Kidney tubule cell (primary cell): ENCODE measurements at regions not wholly inside any gene's neighbourhood (a gene's known extent, or its start where the extent isn't known, plus 50 kb on each side); places are given as distances from the start of the nearest gene placed in this dataset.

Experiments
- DNase-seq: peaks from one replicate; pipeline ENCODE4 v3.0.0-alpha.2; 2018; ENCODE audit warnings: low spot score

DNA sequence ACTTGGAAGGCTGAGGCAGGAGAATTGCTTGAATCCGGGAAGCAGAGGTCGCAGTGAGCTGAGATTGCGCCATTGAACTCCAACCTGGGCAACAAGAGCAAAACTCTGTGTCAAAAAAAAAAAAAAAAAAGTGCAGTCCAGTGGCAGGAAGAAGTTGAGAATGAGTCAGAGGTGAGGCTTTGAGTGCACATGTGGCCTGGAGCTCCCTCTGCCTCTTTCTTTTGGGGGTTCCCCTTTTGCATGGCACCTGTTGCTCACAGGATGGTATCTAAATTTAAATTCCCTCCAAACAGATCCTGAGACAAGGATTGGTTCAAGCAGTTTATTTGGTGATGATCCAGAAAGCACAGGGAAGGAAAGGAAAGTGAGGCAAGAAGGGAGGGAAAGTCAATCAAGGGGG lies 151.4 kb upstream of the STX18 start:
- DNase-seq: peak; percentile 55

DNA sequence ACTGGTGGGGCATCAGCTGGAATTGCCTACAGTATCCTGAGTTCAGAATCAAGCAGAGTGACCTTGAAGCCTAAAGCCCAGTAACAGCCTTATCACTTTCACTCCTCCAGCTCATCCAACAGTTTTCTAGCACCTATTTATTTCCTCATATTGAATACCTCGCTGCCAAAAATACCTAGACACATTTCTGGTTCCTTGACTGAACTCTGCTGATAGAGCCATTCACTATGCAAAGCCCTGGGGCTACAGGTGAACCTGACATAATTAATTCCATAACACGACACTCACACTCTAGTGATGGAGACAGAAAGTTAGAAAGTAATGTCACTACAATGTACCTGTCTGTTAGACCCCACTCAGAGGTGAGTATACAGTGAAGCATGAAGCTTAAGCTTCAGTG lies 149.0 kb upstream of the STX18 start:
- no peak for DNase-seq

DNA sequence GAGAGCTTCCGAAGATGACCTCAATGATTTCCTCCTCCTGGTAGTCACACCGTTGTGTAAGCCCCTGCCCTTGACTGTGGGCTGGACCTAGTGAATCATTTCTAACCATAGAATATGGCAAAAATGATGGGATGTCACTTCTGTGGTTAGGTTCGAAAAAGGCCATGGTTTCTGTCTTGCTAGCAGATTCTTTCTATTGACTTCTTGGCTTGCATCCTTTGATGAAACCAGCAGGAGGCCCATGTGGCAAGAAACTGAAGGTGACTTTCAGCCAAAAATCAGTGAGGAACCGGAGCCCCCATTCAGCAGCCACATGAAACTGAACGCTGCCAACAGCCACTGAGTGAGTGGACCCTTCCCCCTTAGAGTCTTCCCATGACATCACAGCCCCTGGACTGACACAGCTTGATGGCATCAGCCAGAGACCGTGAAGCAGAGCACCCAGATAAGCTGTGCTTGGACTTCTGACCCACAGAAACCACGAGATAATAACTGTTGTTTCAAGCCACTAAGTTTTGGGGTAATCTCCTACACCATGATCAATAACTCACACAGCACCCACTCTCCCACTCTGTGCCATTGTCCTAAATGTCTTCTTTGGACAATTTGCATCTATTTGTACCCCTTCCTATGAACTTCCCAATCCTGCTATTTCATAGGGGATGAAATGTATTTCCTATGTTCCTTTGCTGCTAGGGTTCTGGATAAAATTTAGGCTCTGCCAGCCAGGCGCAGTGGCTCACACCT lies 148.0 kb upstream of the STX18 start:
- DNase-seq: no peak

DNA sequence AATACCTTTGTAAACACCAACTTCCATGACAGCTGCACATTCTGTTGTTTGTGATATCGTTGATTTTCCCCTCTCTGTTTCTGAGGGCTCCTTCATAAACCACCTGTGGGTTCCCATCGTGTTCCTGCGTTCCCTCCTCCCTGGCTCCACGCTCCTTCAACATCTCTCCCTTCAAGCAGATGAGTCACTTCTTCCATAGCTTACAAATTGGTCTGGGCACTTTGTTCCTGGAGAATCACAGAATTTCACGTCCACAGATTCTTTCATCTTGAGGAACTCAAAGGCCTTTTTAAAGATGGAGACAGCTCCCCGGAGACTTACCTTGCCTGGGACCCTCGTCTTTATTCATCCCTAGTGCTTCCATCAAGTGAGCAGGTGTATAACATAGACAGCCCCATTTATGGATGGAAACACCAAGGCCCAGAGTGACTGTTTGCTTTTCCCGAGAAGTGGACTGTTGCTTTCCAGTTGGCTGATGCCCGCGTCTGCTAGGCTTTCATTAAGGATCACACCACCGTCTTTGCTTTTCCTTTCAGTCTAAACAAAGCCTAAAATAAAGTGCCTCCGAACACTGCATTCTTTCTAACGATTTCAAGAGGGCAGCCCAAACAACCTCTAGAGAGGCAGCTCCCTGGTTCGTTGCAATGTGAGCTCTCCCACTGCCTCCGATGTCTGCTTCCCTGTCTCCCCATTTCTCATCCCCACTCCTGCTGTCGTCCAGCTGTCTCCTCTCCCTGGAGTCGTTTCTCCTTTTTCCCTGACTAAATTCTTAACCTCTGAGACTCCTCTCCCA lies 146.3 kb upstream of the STX18 start:
- DNase-seq: no peak

DNA sequence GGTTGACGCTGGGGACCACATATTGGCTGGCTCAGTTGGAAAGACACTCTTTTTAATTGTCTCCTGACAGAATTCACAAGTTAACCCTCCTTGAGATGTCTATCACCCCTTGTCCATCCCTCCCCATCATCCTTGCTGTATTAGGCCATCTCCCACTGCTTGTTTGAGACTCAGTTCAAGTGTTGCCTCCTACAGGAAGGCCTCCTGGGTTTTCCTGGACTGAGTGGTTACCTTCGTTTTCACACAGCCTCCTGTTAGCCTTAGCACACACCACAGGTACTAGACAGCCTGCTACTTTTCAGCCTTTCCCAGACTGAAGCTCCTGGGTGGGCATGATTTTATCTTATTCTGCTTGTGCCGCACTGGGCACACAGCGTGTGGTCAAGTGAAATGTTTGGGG lies 145.3 kb upstream of the STX18 start:
- DNase-seq: no peak

DNA sequence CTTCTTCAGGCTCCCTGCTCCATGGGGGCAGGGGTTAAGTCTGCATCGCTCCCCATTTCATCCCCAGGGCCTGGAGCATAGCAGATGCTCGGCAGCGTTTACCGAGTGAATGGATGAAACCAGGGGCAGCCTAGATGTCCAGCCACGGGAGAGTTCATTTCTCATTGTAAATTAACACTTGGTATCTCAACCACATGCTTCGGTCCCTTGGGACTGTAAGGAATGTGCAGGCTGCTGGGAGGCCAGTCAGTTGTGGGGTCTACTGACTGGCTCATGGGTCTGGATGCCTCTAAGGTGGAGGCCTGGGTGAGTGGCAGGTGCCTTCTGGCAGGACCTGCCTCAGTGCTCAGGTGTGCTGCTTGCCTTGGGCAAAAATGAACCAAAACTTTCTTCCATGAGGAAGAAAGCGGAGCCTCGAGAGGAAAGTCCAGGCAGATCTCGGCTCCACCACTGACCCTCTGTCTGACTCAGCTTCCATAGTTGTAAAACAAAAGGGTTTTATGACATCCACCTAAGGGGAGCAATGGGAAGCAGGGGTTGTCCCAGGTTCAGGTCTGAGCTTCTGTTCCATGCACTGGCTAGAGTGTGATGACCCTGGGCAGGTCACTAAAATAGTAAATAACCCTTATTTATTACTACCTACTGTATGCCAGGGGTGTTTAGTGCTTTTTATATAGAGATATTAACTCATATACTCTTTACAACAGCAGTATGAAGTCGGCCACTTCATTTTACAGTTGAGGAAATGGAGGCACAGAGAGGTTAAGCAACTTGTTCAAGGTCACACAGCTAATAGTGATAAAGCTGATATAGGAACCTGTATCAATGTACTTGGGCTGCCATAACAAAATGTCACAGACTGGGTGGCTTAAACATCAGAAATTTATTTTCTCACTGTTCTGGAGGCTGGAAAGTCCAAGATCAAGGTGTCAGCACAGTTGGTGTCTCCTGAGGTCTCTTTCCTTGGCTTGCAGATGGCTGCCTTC lies 144.3 kb upstream of the STX18 start:
- no peak for DNase-seq

DNA sequence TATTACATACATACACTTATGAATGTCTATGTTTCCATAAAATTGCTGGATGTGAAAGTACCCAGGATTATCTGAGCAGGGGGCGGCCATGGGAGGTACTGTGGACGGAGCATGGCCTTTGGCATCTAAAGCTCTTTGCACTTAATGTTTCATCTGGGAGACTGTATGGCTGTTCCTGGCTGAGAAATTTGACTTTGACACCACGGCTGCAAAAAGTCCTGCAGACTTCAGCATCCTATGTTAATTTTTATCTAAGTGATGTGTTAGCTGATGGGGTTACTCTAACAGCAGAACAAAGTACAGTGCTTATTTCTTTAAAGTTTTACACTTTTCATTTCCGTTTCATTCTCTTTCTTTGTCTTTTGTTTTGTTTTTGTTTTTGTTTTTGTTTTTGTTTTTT lies 139.8 kb upstream of the STX18 start:
- no peak for DNase-seq

DNA sequence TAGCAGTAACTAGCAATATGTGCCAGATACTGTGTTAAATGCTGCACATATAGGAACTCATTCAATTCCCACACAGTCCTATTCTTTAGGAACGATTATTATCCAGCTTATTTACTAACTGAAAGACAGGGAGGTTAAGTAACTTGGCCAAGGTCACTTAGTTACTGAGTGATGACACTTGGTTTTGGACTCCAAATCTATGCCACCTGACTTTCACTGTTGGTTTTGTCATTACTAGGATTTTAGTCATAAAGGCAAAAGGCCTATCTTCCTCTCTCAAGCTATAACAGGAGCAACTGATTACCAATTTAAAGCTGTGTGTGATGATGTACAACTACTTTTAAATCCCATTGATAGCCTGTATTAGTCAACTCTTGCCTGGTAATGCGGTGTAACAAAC lies 138.9 kb upstream of the STX18 start:
- peak; percentile 9 for DNase-seq

DNA sequence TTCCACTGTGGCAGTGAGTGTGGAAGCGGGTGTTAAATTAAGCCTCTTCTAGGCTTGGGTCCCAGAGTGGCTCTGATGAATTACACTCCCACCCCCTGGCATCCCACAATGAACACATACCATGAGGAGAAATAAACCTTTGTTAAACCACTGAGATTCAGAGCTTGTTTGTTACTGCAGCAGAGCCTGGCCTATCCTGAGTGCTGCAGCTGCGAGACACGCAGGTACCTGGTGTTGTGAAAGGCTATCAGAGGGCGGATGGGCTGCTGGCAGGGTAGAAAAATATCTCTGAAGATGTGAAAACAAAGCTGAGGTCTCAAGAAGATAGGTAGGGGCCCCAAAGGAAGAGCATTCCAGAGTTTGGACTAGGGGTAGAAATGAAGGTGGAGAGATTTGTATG lies 138.4 kb upstream of the STX18 start:
- no peak for DNase-seq

DNA sequence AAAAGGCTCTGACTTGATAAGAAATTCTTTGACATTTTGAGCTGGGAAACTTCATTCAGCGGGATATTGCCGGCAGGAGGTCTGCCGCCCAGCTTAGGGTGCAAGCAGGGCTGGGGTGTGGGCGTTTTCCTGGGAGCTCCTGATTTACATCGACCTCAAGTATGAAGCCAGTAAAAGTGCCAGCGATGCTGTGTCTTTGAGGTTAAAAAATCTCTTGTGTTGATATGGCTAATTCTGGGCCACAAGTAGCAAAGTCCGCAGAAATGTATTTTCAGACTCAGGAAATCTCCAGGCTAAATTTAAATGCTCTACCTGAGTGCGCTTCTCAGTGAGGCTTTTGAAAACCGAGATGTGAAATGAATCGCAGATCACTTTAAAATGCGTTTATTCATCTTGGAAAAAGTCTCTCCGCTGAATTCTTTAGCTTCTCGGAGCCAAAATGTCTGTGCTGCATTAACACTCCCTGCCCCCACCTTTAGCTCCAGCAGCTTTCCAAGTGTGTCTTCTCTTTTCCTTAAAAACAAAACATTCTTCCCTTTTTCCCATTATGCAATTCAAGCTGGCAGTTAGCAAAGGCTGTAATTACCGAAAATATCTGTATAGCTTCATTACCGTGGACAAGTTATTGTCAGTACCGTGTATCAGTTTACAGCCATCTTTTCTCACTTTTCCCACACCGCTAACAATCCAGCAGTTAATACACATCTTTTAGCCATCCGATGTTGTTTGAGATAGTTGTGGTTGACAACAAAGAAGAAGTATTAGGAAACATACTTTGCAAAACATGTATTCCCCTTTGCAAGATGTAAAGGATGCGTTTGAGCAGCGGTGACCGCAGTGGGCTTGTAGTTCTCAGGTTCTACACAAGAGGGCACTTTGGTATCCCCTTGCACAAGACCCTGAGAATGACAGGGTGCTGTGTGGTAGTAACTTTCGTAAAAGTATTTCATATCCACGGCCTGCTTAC lies 136.0 kb upstream of the STX18 start:
- peak; percentile 29 for DNase-seq

DNA sequence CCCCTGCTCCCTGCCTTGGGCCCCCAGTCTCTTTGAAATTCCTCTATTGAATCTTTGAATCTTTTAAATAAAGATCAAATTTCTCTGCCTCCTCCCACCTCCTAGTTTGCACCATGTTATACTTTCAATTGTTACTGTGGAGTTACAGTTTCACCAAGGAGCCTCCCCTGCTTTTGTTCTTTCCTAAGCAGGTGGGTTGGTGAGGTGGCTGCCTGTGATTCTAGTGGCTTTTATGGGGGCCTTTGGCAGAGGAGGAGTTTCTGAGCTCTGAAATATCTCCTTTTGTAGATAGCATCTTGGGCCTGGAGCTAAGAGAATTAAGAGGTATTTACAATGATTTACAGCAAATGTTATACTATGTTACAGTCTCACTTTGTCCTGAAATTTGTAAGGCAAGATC lies 133.8 kb upstream of the STX18 start:
- no peak for DNase-seq

- DNase-seq: no peak
Measured at GRCh38 chr4:4675051-4675581, 133.3 kb upstream of the STX18 start.

GRCh38 chr4:4673070-4673469 lies 131.2 kb upstream of the STX18 start:
- no peak for DNase-seq

- DNase-seq: no peak
Measured at GRCh38 chr4:4672402-4672801, 130.6 kb upstream of the STX18 start.

GRCh38 chr4:4671774-4672349 lies 130.0 kb upstream of the STX18 start:
- no peak for DNase-seq

- DNase-seq: no peak
Measured at GRCh38 chr4:4670869-4671268, 129.0 kb upstream of the STX18 start.

DNA sequence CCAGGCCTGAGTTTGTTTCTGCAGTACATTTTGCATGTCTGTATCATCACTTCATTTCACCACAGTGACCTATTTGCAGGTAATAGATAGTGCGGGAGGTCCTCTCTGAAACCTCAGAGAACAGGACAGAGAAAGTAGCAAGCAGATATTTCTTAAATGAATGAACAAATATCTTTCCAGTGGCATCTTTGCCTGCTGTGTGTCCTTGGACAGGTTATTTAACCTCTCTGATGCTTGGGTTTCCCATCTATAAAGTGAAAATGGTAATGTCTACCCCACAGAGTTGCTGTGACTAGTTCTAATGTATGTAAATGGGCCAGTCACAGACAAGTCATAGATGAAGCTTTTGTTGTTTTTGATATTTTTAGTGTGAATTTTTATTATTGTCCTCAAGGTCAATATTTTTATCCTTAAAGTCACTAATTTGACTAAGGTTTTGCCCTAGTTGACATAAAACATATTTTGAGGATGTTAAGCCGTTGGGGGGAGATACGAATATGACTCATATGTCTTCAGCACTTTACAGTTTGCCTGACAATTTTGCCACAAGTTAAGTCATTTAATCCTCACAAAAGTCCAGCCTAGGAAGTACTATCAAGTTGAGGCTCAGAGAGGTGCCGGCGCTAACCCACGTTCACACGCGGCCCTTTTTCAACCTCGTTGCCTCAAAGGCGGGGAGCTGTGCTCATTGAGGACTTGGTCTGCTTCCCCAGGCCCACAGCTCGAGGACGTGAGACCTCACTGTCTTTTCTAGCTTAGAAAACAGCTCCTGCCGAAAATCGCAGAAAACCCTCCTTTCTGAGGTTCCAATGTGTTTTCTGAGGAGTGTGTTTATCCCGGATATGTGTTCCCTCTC lies 126.7 kb upstream of the STX18 start:
- no peak for DNase-seq

DNA sequence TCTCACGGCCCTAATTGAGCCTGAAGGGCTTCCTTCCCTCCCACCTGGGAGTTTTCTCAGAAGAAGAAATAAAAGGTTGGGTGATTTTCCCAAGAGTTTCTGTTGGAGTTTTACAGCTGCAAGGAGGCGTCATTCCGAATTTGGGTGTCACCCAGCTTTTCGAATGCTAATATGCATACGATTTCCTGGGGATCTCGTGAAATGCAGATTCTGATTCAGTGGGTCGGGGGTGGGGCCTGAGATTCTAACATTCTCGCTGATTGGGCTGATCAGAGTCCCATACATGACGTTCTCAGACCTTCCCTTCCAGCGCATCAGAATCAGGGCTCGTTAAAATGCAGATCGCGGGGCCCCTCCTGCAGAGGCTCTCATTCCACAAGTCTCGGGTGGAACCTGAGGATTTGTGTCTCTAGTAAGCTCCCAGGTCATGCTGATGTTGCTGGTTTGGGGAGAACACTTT lies 125.8 kb upstream of the STX18 start:
- DNase-seq: no peak
